H1 (cell line): ENCODE measurements at regions not wholly inside any gene's neighbourhood (a gene's known extent, or its start where the extent isn't known, plus 50 kb on each side); places are given as distances from the start of the nearest gene placed in this dataset.

ENCODE experiments used
- HDAC2 ChIP-seq, 2 experiments: fragments of 300-600 bp in 1 of 2; sonication (generic) in 1 of 2; IDR thresholded peaks; 2 replicates each; pipeline ENCODE4 v1.6.1; 2011 to 2012; ENCODE audit warnings: low read depth in 2 of 2, low read length in 2 of 2, mild to moderate bottlenecking in 2 of 2, moderate library complexity in 2 of 2, borderline replicate concordance in 1 of 2, inconsistent platforms in 1 of 2
- TAF1 ChIP-seq: IDR thresholded peaks from 2 replicates; pipeline ENCODE4 v1.6.1; 2011; ENCODE audit warnings: mild to moderate bottlenecking, low read depth, low read length
- TBP ChIP-seq: IDR thresholded peaks from 2 replicates; pipeline ENCODE4 v1.6.1; 2011; ENCODE audit warnings: low read depth, low read length, improper control_type of control experiment
- TF ChIP-seq, protein P1 (sequence below): IDR thresholded peaks from 2 replicates; pipeline ENCODE4 v1.6.1; 2012; ENCODE audit warnings: inconsistent platforms

- TF ChIP-seq TAF1 (no peak), TBP (no peak), HDAC2 (IDR thresholded peaks at IDR 0.05; ENCODE audit: borderline replicate concordance in 1 of 2, low read depth in 2 of 2, low read length in 2 of 2) (no peak)
- TF ChIP-seq, protein P1, sequence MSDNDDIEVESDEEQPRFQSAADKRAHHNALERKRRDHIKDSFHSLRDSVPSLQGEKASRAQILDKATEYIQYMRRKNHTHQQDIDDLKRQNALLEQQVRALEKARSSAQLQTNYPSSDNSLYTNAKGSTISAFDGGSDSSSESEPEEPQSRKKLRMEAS = no peak
Observed at GRCh38 chr1:115912116-115912515, 64.2 kb upstream of the SLC22A15 start (continued).
